Adrenal gland (tissue), 9 donors: ENCODE measurements at regions not wholly inside any gene's neighbourhood (a gene's known extent, or its start where the extent isn't known, plus 50 kb on each side); places are given as distances from the start of the nearest gene placed in this dataset.

Source experiments
- DNase-seq, 7 donors: peaks; one replicate each; pipeline ENCODE4 v3.0.0-alpha.2; 2019 to 2020
- H3K27ac ChIP-seq, 5 donors: fragments of 200-600 bp; sonication (generic) in 4 of 5; 1 replicate in 3 of 5; 2 replicates in 2 of 5; pipeline versions ENCODE4 v1.5.1 to v1.8.0; 2016 to 2020; ENCODE audit warnings: mild to moderate bottlenecking in 1 of 5
- H3K27me3 ChIP-seq: fragments of 200-600 bp; 2 replicates; pipeline ENCODE4 v1.8.0; 2021
- H3K36me3 ChIP-seq, 2 donors: fragments of 200-600 bp; replicated peaks in 1 of 2; 1 replicate in 1 of 2; 2 replicates in 1 of 2; pipeline versions ENCODE4 v1.5.1 to v1.8.0; 2018 to 2022
- H3K4me1 ChIP-seq, 2 donors: fragments of 200-600 bp; replicated peaks in 1 of 2; 1 replicate in 1 of 2; 2 replicates in 1 of 2; pipeline versions ENCODE4 v1.5.1 to v1.8.0; 2018 to 2021
- H3K4me3 ChIP-seq, 4 donors: fragments of 200-600 bp; sonication (generic) in 3 of 4; one replicate each; pipeline ENCODE4 v1.5.1; 2016 to 2018
- H3K9me3 ChIP-seq, 3 donors: fragments of 200-600 bp; sonication (generic) in 1 of 3; replicated peaks in 1 of 3; 1 replicate in 2 of 3; 2 replicates in 1 of 3; pipeline versions ENCODE4 v1.5.1 to v1.8.0; 2016 to 2021
- POLR2A ChIP-seq, 2 donors: fragments of 450-650 bp; IDR thresholded peaks; one replicate each; pipeline ENCODE4 v1.6.1; 2017; ENCODE audit warnings: antibody characterized with exemption in 2 of 2, mild to moderate bottlenecking in 2 of 2, moderate library complexity in 1 of 2
- WGBS, 4 donors: extraction: QIAGEN DNeasy Blood & Tissue Kit in 2 of 4; methylation state at CpG; one replicate each; pipeline versions ENCODE4 v1.1.5 to v1.1.7; 2013 to 2017; 5-methylcytosine and 5-hydroxymethylcytosine counted together
- intact Hi-C, 2 donors: fragments of 100-400 bp; cut with DNase I; formaldehyde crosslinking; loops; one replicate each; pipeline versions ENCODE4 v1.14.1 to v1.15.0; 2022 to 2023
- TF ChIP-seq, protein P1 (sequence below), 6 experiments: fragments of 450-650 bp in 4 of 6; fragments of 200-600 bp in 2 of 6; sonication (generic) in 1 of 6; IDR thresholded peaks; 1 replicate in 5 of 6; 2 replicates in 1 of 6; pipeline versions ENCODE4 v1.5.1 to v1.8.0; 2016 to 2021; ENCODE audit warnings: antibody characterized with exemption in 6 of 6, mild to moderate bottlenecking in 2 of 6, moderate library complexity in 1 of 6
- donor health status: healthy with polysubstance abuse.
- donor health status: Bipolar disorder and iron deficiency.
- donor health status: DM: yes; HTN: yes; CAD: no.
- donor health status: DM: no; HTN: no; CAD: no.
- donor health status: DM: no; HTN: no; CAD: no.

DNA sequence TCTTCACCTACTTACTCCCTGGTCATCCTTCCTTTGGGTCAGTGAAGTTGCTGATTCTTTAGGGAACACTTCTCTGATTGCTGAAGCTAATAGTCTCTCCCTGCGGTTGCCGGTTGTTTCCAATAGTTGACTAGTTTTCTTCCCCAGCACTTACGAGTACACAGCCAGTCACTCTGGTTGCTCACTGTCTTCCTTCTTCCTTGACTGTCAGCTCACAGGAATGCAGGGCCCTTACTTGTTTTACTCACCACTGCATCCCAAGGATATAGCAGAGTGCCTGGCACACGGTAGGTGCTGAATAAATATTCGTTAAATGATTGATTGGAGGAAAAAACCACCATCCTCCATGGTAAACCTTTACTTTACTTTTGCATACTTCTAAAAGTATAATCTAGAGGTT lies 345.0 kb downstream of the QKI start:
- peaks cover 7% of the 10 kb centered on the region for H3K27me3 ChIP-seq
- 76 to 90% (median 81%) methylated on average over 5 of the region's 5 CpGs for WGBS, 4 donors
- H3K27ac ChIP-seq = no peak overlapping the region
- no peak for DNase-seq
- no peaks in the 10 kb centered on the region for H3K36me3 ChIP-seq
- no peaks in the 10 kb centered on the region for H3K4me1 ChIP-seq
- intact Hi-C loops = no loop called here
- no peak overlapping the region for H3K4me3 ChIP-seq
- no peaks in the 10 kb centered on the region for H3K9me3 ChIP-seq
- no peak for TF ChIP-seq POLR2A (IDR thresholded peaks at IDR 0.05)
- TF ChIP-seq, protein P1, sequence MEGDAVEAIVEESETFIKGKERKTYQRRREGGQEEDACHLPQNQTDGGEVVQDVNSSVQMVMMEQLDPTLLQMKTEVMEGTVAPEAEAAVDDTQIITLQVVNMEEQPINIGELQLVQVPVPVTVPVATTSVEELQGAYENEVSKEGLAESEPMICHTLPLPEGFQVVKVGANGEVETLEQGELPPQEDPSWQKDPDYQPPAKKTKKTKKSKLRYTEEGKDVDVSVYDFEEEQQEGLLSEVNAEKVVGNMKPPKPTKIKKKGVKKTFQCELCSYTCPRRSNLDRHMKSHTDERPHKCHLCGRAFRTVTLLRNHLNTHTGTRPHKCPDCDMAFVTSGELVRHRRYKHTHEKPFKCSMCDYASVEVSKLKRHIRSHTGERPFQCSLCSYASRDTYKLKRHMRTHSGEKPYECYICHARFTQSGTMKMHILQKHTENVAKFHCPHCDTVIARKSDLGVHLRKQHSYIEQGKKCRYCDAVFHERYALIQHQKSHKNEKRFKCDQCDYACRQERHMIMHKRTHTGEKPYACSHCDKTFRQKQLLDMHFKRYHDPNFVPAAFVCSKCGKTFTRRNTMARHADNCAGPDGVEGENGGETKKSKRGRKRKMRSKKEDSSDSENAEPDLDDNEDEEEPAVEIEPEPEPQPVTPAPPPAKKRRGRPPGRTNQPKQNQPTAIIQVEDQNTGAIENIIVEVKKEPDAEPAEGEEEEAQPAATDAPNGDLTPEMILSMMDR (IDR thresholded peaks at IDR 0.05) = no peak

DNA sequence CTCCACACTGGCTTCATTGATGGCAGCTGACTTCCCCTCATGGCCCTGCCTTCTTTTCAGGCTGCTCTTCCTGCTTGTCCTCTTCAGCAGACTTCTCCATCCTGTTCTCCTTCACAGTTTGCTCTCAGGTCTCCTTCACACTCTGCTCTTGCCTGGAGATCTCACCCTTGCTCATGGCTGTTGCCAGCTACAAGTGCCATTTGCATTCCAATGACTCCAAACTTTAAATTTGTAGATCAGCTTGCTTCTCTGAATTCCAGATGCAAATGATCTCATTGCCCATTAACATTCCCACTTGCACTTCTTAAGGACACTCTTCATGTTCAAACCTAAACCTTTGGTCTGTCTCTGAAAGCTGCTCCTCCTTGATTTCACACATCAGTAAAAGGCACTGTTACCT lies 343.0 kb downstream of the QKI start:
- no peaks in the 10 kb centered on the region for H3K4me1 ChIP-seq
- intact Hi-C loops = no loop called here
- TF ChIP-seq POLR2A (IDR thresholded peaks at IDR 0.05) = no peak
- TF ChIP-seq, protein P1 (IDR thresholded peaks at IDR 0.05) = no peak

DNA sequence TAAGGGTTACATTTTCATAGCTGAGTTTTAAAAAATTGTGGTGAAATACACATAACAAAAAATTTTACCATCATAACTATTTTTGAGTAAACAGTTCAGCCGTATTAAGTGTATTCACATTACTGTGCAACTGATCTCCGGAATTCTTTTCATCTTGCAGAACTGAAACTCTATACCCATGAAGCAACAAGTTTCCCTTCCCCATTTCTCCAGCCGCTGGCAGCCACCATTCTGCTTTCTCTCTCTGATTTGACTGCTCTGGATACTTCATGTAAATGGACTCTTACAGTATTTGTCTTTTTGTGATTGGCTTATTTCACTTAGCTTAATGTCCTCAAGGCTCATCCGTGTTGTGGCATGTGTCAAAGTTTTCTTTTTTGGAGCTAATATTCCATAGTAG lies 341.6 kb downstream of the QKI start:
- intact Hi-C loops = no loop called here
- H3K27ac ChIP-seq = no peak overlapping the region
- H3K4me3 ChIP-seq = no peak overlapping the region
- TF ChIP-seq, protein P1 (IDR thresholded peaks at IDR 0.05) = no peak
- TF ChIP-seq POLR2A (IDR thresholded peaks at IDR 0.05) = no peak
- H3K36me3 ChIP-seq = no peaks in the 10 kb centered on the region
- H3K27me3 ChIP-seq = no peaks in the 10 kb centered on the region
- no peaks in the 10 kb centered on the region for H3K4me1 ChIP-seq
- WGBS, 4 donors = 74 to 79% (median 78%) methylated on average over 4 of the region's 4 CpGs
- DNase-seq = peak in 2 of 7 donors; percentile 9 to 25
- H3K9me3 ChIP-seq = no peaks in the 10 kb centered on the region

More for the DNA sequence above, 343.0 kb downstream of the QKI start:
- Histone ChIP-seq H3K9me3 (no peaks in the 10 kb centered on the region), H3K27me3 (no peaks in the 10 kb centered on the region), H3K36me3 (no peaks in the 10 kb centered on the region), H3K27ac (no peak overlapping the region), H3K4me3 (no peak overlapping the region)
- no peak for DNase-seq

DNA sequence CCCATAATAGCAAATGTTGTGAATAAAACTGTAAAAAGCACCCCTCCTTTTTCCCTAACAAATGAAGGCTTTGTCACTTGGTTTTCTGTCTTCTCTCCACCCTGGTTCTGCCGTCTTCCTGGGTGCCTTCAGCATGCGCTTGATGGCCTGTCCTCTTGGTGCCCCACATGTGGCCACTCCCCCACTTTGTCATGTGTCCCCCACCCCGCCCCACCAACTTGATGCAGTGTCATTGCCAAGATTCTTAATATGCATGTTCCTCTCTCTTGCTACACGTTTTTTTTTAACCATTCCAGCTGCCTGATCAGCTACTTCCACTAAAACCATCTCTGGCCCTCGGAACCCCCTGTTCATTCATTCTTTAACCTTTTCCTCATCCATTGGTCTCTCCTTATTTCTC lies 340.3 kb downstream of the QKI start:
- WGBS, 4 donors = 48 to 71% (median 64%) methylated on average over 5 of the region's 5 CpGs
- DNase-seq = peak in 1 of 7 donors; percentile 29
- no peaks in the 10 kb centered on the region for H3K27me3 ChIP-seq
- no peak overlapping the region for H3K27ac ChIP-seq
- no peak overlapping the region for H3K4me3 ChIP-seq
- H3K9me3 ChIP-seq = no peaks in the 10 kb centered on the region
- TF ChIP-seq, protein P1 (IDR thresholded peaks at IDR 0.05) = no peak
- no peak for TF ChIP-seq POLR2A (IDR thresholded peaks at IDR 0.05)
- H3K4me1 ChIP-seq = no peaks in the 10 kb centered on the region
- intact Hi-C loops = no loop called here
- no peaks in the 10 kb centered on the region for H3K36me3 ChIP-seq
